GM18519 (cell line): ENCODE measurements at regions not wholly inside any gene's neighbourhood (a gene's known extent, or its start where the extent isn't known, plus 50 kb on each side); places are given as distances from the start of the nearest gene placed in this dataset.
"Not testable (repeated sequence)": the region's sequence is repeated elsewhere in the genome, so short reads cannot be mapped to it uniquely, and the experiment has no call there.

Experiments
- ATAC-seq: cut with Tn5 transposase; IDR thresholded peaks from one replicate; pipeline ENCODE4 v1.9.1; 2021; ENCODE audit warnings: mild to moderate bottlenecking, moderate library complexity; ENCODE audit not compliant: unreplicated experiment, low FRiP score

DNA sequence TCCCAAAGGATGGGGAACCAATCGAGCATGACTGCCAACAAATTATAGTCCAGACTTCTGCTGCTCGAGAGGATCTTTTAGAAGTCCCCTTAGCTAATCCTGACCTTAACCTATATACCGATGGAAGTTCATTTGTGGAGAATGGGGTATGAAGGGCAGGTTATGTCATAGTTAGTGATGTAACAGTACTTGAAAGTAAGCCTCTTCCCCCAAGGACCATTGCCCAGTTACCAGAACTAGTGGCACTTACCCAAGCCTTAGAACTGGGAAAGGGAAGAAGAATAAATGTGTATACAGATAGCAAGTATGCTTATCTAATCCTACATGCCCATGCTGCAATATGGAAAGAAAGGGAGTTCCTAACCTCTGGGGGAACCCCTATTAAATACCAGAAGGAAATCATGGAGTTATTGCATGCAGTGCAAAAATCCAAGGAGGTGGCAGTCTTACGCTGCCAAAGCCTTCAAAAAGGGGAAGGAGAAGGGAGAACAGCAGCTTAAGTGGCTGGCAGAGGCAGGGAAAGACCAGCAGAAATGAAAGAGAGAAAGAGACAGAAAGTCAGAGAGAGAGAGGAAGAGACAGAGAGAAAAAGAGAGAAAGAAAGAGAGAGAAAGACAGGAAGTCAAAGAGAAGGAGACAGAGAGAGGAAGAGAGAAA is 224.4 kb upstream of the SLC8A1 start:
- ATAC-seq: not testable (repeated sequence)

DNA sequence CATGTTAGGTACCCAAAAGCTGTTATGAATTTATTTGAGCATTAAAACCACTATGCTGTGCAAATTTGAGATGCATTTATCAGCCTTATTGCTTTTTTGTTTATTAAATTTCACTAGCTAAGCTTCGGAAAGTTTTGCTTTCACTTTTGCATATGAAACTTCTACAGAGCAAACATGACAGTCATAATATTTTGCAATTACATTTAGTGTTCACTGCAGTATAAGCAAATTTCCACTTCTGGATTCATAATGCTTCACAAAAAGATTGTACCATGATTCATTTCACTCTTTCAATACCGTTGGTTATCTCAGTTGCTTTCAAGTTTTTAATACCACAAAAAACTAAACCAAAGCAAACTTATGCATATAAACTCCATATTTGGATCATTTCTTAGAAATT is 228.7 kb upstream of the SLC8A1 start:
- ATAC-seq: peak; percentile 96

GRCh38 chr2:40690036-40690435 is 238.1 kb upstream of the SLC8A1 start:
- no peak for ATAC-seq

GRCh38 chr2:40690525-40690924 is 238.6 kb upstream of the SLC8A1 start:
- ATAC-seq: no peak

GRCh38 chr2:40700231-40700954 is 248.5 kb upstream of the SLC8A1 start:
- ATAC-seq: no peak

- ATAC-seq: not testable (repeated sequence)
Measured at GRCh38 chr2:40712197-40712894, 260.5 kb upstream of the SLC8A1 start.

GRCh38 chr2:40716879-40717278 is 265.0 kb upstream of the SLC8A1 start:
- no peak for ATAC-seq

GRCh38 chr2:40719414-40719813 is 267.5 kb upstream of the SLC8A1 start:
- no peak for ATAC-seq

DNA sequence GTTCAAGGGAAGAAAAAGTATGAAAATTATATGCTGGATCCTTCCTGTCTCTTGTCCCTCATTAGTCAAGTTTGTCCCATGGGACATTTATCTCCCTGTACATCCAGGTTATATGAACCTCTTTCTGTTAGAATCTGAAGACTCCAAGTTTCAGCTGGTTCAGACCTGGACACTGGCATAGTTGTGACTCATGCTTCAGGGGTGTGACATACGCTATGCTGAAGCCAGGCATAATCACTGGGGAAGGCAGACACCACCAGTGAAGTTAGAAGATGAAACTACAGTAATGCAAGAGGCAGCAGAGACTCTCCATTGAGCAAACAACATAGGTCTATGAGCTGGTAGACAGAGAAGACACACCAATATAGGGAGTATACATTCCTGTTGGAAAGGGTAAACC is 269.7 kb upstream of the SLC8A1 start:
- ATAC-seq: no peak

DNA sequence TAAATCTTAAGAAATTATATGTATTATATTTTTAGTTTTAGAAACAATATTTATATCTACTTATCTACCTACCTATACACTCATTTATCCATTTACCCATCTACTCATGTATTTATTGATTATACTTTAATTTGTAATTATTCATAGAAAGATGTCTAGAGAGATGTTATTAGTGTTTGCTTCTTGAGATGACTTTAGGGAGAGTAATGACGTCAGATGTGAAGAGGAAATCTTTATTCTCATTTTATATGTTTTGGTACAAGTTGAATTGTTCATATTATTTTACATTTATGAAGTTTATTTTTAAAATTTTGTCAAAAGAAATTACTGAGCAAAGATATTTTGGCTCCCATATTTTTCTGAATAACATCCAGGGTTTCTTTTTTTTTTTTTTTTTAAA is 271.3 kb upstream of the SLC8A1 start:
- no peak for ATAC-seq

DNA sequence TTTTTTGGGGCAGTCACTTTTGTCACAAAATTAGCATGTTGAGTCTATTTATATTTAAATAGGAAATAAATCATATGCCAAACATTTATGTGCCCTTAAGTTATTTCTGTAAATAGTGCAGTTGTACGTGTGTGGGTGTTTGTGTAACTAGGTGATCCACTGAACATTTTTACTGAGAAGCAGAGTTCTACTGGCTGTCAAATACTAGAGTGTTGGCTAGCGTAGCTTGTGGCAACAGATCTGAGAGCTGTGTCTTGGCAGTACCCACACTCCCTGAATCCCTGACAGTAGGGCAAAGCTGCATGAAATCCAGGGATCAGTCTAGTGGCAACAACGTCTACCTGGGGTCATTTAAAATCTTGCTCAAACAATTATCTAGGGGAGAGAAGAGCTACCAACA is 273.1 kb upstream of the SLC8A1 start:
- ATAC-seq: no peak

DNA sequence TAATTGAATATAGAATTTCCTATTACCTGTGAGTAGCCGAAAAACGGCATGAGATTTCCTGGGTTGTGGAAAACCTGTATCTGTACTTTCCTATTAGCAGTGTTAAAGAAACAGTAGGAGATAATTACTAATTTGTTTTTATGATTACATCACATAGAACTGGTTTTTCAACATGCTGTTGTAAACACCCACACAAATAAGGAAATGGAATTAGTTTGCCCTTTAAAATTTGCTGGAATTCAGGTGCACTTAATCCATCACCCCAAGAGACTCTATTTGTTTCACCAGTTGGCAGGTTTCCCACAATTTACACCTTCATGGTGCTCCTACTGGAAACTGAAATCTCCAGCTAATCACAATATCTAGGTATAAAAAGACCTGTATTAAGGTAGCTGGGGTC is 274.1 kb upstream of the SLC8A1 start:
- no peak for ATAC-seq

GRCh38 chr2:40734797-40735196 is 282.9 kb upstream of the SLC8A1 start:
- ATAC-seq: no peak

DNA sequence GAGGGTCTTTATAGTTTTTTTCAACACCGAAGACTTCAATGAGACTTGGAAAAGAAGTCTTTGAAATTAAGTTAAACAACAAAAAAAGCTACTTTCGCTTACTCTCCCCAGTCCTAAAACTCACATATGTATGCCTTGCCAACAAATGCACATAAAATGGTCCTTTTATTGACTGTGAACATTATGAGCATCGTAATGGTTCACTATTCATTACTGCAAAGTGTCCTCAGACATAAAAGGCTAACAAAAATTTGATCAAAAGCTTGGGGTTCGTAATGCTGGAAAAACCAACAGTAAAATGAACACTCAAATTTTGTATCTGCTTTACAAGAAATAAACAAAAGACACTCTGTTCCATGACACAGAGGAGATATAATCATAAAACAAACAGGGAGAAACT is 285.3 kb upstream of the SLC8A1 start:
- ATAC-seq: no peak

DNA sequence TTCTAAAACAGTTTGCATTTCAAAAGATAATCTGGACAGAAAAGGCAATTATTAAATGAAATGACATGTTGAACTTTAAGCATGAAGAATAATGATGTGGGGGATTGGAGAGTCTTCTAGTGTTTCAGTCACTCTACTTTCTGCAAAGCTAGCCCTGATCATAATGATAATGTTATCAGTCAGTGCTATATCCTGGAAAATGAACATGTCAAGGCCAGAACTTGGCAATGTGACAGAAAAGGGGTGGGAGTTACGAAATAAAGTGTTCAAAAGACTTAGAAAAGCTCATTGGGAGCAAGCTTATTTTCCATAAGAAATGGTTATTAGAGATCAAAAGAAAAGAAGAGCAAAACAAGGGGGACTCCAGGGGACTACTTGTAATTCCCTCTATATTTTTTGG is 288.5 kb upstream of the SLC8A1 start:
- no peak for ATAC-seq

DNA sequence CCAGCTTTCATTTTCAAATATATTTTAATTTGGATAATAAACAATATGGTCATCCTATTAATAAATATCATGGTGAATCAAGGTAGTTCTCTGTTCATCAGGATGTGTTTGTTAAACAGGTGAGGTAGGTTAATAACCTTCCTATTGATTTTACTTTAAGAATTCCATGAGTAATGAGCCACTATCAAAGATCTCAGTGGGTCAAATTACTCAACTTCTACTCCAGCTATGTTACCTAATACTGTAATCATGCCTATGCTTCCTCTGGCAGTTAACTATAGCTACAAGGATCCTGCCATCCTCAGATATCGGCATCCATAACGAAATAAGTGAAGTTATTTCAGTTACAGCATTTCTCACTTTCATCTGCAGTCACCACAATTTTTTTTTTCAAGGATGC is 289.6 kb upstream of the SLC8A1 start:
- ATAC-seq: no peak

GRCh38 chr2:40746191-40746590 is 294.3 kb upstream of the SLC8A1 start:
- no peak for ATAC-seq

DNA sequence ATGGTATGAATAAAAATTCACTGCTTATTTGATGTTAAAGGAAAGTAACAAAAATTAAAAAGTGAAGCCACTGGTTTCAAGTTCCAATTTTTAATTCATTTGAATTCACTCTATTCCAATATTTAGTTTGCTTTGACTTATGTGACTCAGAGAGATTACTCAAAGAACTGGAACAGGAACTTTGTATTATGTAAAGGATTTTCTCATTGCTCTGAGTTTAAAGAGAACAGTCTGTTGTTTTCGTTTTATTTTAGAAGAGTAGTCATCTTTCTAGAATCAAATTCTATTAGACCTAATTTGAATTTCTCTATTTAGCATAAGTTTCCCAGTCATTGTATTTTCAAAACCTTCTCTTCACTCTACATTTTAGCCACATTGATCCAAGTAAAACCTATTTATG is 300.1 kb upstream of the SLC8A1 start:
- no peak for ATAC-seq

DNA sequence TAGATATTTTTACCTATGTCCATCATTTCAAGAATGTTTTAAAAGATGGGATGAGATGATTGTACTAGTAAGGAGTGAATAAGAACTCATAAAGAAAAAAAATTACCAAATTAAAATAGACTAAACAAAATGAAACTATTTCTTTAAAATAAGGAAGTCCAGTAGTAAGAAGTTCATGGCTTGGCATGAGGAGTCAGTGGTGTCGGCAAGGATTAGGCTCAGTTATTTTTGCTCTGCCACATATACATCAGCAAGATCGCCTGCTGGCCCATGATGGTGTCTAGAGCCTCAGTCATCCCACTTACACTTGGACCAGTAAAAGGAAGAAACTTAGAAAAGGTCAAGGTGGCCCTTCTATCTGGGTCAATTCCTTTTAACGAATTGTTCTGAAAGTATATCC is 300.9 kb upstream of the SLC8A1 start:
- no peak for ATAC-seq

DNA sequence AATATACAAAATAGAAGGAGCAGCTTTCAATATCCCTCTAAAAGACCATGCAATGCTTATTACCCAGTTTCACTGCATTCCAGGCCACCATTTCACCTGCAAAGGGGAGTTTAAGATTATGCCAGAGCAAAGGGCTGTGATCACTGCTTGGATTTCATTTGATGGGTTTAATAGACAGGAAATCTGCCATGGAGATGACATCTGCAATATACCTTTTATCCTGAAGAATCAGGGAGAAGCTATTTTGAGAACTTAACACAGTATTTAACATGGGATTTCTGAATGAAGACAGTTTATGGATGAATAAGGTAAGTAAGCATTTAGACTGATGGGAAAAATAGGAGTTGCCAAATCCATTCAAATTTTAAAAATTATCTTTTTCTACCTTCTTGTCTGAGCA is 303.0 kb upstream of the SLC8A1 start:
- no peak for ATAC-seq

GRCh38 chr2:40758401-40759155 is 306.7 kb upstream of the SLC8A1 start:
- ATAC-seq: no peak
